SK-N-SH (cell line): ENCODE measurements at regions not wholly inside any gene's neighbourhood (a gene's known extent, or its start where the extent isn't known, plus 50 kb on each side); places are given as distances from the start of the nearest gene placed in this dataset.
A peak's percentile ranks its signal among the peaks of the same experiment; 100 is the strongest.

Experiments
- CTCF ChIA-PET: fragments of 300-600, 350-600 bp; formaldehyde crosslinking; extraction: SDS; loops from one replicate; lab custom pipeline; 2021; lab: Yijun Ruan, JAX
- POLR2A ChIA-PET: fragments of 350-600 bp; sonication (Branson Sonifier 250); formaldehyde crosslinking; extraction: SDS; loops from one replicate; lab custom pipeline; 2020; ENCODE audit warnings: antibody characterized with exemption, inconsistent platforms; lab: Yijun Ruan, JAX
- DNase-seq: peaks from one replicate; pipeline ENCODE4 v3.0.0; 2012
- H2AFZ ChIP-seq: fragments of 200-600 bp; sonication (generic); 2 replicates; pipeline ENCODE4 v1.8.1; 2016; ENCODE audit warnings: antibody characterized with exemption, mild to moderate bottlenecking, low read depth
- H3F3A ChIP-seq: fragments of 200-600 bp; sonication (generic); replicated peaks from 2 replicates; pipeline ENCODE3; 2016; ENCODE audit warnings: antibody characterized with exemption, mild to moderate bottlenecking; ENCODE audit not compliant: insufficient read depth
- H3K27ac ChIP-seq, 2 experiments: fragments of 200-500 bp in 1 of 2; fragments of 200-600 bp in 1 of 2; sonication (Bioruptor generic) in 1 of 2; sonication (generic), shearing (Covaris generic) in 1 of 2; 2 replicates each; pipeline versions ENCODE4 v1.5.1 to v1.6.1; 2014 to 2016; ENCODE audit warnings: low read depth in 2 of 2, inconsistent platforms in 1 of 2, low read length in 1 of 2, mild to moderate bottlenecking in 1 of 2, mixed read lengths in 1 of 2
- H3K27me3 ChIP-seq: fragments of 200-600 bp; sonication (generic), shearing (Covaris generic); 2 replicates; pipeline ENCODE4 v1.6.1; 2016; ENCODE audit warnings: mixed run types; ENCODE audit not compliant: insufficient read depth
- H3K36me3 ChIP-seq, 2 experiments: fragments of 200-500 bp in 1 of 2; fragments of 200-600 bp in 1 of 2; sonication (Bioruptor generic) in 1 of 2; sonication (generic) in 1 of 2; replicated peaks in 1 of 2; 2 replicates each; pipeline versions ENCODE3 to v1.5.1; 2014 to 2016; ENCODE audit warnings: low read length in 1 of 2, mild to moderate bottlenecking in 1 of 2; ENCODE audit not compliant: insufficient read depth in 2 of 2, control insufficient read depth in 1 of 2
- H3K4me1 ChIP-seq, 2 experiments: fragments of 200-500 bp in 1 of 2; fragments of 200-600 bp in 1 of 2; sonication (Bioruptor generic) in 1 of 2; sonication (generic), shearing (Covaris generic) in 1 of 2; 2 replicates each; pipeline versions ENCODE4 v1.5.1 to v1.6.1; 2014 to 2016; ENCODE audit warnings: low read depth in 1 of 2, low read length in 1 of 2, mixed run types in 1 of 2; ENCODE audit not compliant: insufficient read depth in 2 of 2, control insufficient read depth in 1 of 2
- H3K4me2 ChIP-seq: fragments of 200-600 bp; sonication (generic), shearing (Covaris generic); 2 replicates; pipeline ENCODE4 v1.6.1; 2017; ENCODE audit warnings: mixed run types
- H3K4me3 ChIP-seq, 2 experiments: fragments of 200-500 bp in 1 of 2; fragments of 200-600 bp in 1 of 2; sonication (Bioruptor generic) in 1 of 2; sonication (generic), shearing (Covaris generic) in 1 of 2; 2 replicates each; pipeline versions ENCODE4 v1.5.1 to v1.8.1; 2014 to 2016; ENCODE audit warnings: low read depth in 2 of 2, inconsistent platforms in 1 of 2, low read length in 1 of 2, mild to moderate bottlenecking in 1 of 2, mixed read lengths in 1 of 2, moderate library complexity in 1 of 2
- H3K79me2 ChIP-seq: fragments of 200-600 bp; sonication (generic); 2 replicates; pipeline ENCODE4 v1.8.1; 2017; ENCODE audit warnings: mild to moderate bottlenecking; ENCODE audit not compliant: insufficient read depth
- H3K9ac ChIP-seq: fragments of 200-600 bp; sonication (generic); 2 replicates; pipeline ENCODE4 v1.6.1; 2017; ENCODE audit warnings: mixed run types
- H3K9me2 ChIP-seq: fragments of 200-600 bp; sonication (generic); 2 replicates; pipeline ENCODE4 v1.6.1; 2017; ENCODE audit warnings: mixed run types
- H3K9me3 ChIP-seq: fragments of 200-600 bp; sonication (generic); 2 replicates; pipeline ENCODE4 v1.6.1; 2017; ENCODE audit warnings: mixed run types, mild to moderate bottlenecking, moderate library complexity
- H4K20me1 ChIP-seq: fragments of 200-600 bp; sonication (generic); 2 replicates; pipeline ENCODE4 v1.6.1; 2017; ENCODE audit warnings: mild to moderate bottlenecking, mixed run types; ENCODE audit not compliant: insufficient read depth
- CTCF ChIP-seq: fragments of 200-600 bp; sonication (generic); IDR thresholded peaks from 2 replicates; pipeline ENCODE4 v1.6.1; 2017; ENCODE audit warnings: antibody characterized with exemption, mild to moderate bottlenecking, moderate library complexity
- ELF1 ChIP-seq: IDR thresholded peaks from 2 replicates; pipeline ENCODE4 v1.4.0; 2012
- EZH2phosphoT487 ChIP-seq: fragments of 200-600 bp; sonication (generic); IDR thresholded peaks from 2 replicates; pipeline ENCODE4 v1.6.1; 2017; ENCODE audit warnings: low read depth, mixed run types, mild to moderate bottlenecking, antibody characterized with exemption, moderate library complexity, borderline replicate concordance
- FOXJ3 ChIP-seq: sonication (generic); formaldehyde crosslinking; IDR thresholded peaks from 2 replicates; pipeline ENCODE4 v1.5.1; 2020; ENCODE audit warnings: mild to moderate bottlenecking, missing genetic modification reagents
- FOXM1 ChIP-seq: IDR thresholded peaks from 2 replicates; pipeline ENCODE4 v1.4.0; 2012; ENCODE audit warnings: low read depth, mild to moderate bottlenecking
- IRF3 ChIP-seq: fragments of 150-350 bp; IDR thresholded peaks from 2 replicates; pipeline ENCODE4 v1.6.1; 2016; ENCODE audit warnings: mild to moderate bottlenecking, low read depth, low read length
- MXI1 ChIP-seq: IDR thresholded peaks from 2 replicates; pipeline ENCODE4 v1.6.1; 2012; ENCODE audit warnings: mild to moderate bottlenecking, low read depth, low read length, improper control_type of control experiment
- NFIC ChIP-seq: IDR thresholded peaks from 2 replicates; pipeline ENCODE4 v1.4.0; 2012; ENCODE audit warnings: borderline replicate concordance
- NRF1 ChIP-seq: IDR thresholded peaks from 2 replicates; pipeline ENCODE4 v1.6.1; 2012; ENCODE audit warnings: low read depth, mild to moderate bottlenecking, low read length
- POLR2AphosphoS5 ChIP-seq: IDR thresholded peaks from 2 replicates; pipeline ENCODE4 v1.6.1; 2012; ENCODE audit warnings: low read depth, low read length
- RXRA ChIP-seq: IDR thresholded peaks from 2 replicates; pipeline ENCODE4 v1.4.0; 2012; ENCODE audit warnings: low read depth, mild to moderate bottlenecking, borderline replicate concordance
- USF1 ChIP-seq: IDR thresholded peaks from 2 replicates; pipeline ENCODE4 v1.4.0; 2012; ENCODE audit warnings: low read depth, borderline replicate concordance
- YY1 ChIP-seq: IDR thresholded peaks from 2 replicates; pipeline ENCODE4 v1.4.0; 2012; ENCODE audit warnings: low read depth, mild to moderate bottlenecking
- TF ChIP-seq, protein P1 (sequence below): IDR thresholded peaks from 2 replicates; pipeline ENCODE4 v1.4.0; 2012; ENCODE audit warnings: low read depth, borderline replicate concordance

DNA sequence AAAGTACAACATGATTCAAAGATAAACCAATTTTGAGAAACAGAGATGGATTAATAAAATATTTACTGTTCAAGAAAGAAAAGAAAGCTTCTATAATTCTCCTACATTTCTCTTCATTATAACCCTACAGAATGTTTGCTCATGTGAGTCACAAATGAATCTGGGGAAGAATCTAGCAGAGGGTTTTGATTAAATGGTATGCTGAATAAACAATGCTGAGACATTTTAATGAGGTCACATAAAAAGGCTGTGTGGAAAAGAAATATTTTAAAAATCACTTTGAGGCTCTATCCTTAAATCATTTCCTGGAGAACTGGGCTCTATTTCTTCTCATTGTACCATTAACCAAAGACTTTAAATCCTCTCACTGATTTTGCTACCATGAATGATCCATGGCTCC is 727.7 kb downstream of the NTRK3 start:
- Histone ChIP-seq H4K20me1 (no peaks in the 10 kb centered on the region), H3K27me3 (no peaks in the 10 kb centered on the region), H3F3A (peaks cover 7% of the 10 kb centered on the region), H3K36me3 (no peaks in the 10 kb centered on the region), H3K4me1 (no peaks in the 10 kb centered on the region; a peak in 1 of 4 replicates), H3K9me3 (no peaks in the 10 kb centered on the region), H3K9me2 (no peaks in the 10 kb centered on the region), H3K4me2 (peak overlapping the region; percentile 26; the same call in 1 of the 2 replicates), H2AFZ (no peak overlapping the region), H3K4me3 (no peak overlapping the region), H3K79me2 (no peaks in the 10 kb centered on the region), H3K9ac (no peak overlapping the region), H3K27ac (peak overlapping the region in 1 of 2 experiments; percentile 24; a peak in 1 of 4 replicates)
- no peak for DNase-seq
- CTCF ChIA-PET: interaction anchor here (0.7 kb wide), 1 partner anchor 21 kb away, joined by 3 read pairs; no protein-coding TSS in a partner anchor
- POLR2A ChIA-PET: no interaction called here
- no peak for TF ChIP-seq MXI1
- TF ChIP-seq NFIC: no peak
- no peak for TF ChIP-seq FOXJ3 (CRISPR knock-in tag)
- no peak for TF ChIP-seq IRF3
- TF ChIP-seq EZH2phosphoT487: no peak
- TF ChIP-seq USF1: no peak
- TF ChIP-seq RXRA: no peak
- TF ChIP-seq ELF1: no peak
- no peak for TF ChIP-seq POLR2AphosphoS5
- no peak for TF ChIP-seq YY1
- no peak for TF ChIP-seq NRF1
- TF ChIP-seq CTCF: no peak
- TF ChIP-seq, protein P1, sequence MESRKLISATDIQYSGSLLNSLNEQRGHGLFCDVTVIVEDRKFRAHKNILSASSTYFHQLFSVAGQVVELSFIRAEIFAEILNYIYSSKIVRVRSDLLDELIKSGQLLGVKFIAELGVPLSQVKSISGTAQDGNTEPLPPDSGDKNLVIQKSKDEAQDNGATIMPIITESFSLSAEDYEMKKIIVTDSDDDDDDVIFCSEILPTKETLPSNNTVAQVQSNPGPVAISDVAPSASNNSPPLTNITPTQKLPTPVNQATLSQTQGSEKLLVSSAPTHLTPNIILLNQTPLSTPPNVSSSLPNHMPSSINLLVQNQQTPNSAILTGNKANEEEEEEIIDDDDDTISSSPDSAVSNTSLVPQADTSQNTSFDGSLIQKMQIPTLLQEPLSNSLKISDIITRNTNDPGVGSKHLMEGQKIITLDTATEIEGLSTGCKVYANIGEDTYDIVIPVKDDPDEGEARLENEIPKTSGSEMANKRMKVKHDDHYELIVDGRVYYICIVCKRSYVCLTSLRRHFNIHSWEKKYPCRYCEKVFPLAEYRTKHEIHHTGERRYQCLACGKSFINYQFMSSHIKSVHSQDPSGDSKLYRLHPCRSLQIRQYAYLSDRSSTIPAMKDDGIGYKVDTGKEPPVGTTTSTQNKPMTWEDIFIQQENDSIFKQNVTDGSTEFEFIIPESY: no peak
- no peak for TF ChIP-seq FOXM1
